Omental fat pad (tissue), 3 donors: ENCODE measurements at regions not wholly inside any gene's neighbourhood (a gene's known extent, or its start where the extent isn't known, plus 50 kb on each side); places are given as distances from the start of the nearest gene placed in this dataset.

Source experiments
- ATAC-seq: fragments of 150-250 bp; one replicate; pipeline ENCODE4 v1.9.1; 2016; ENCODE audit warnings: mild to moderate bottlenecking, moderate library complexity; ENCODE audit not compliant: low FRiP score
- DNase-seq: peaks from one replicate; pipeline ENCODE4 v3.0.0-alpha.2; 2019; ENCODE audit warnings: low spot score
- TF ChIP-seq, protein P1 (sequence below), 3 donors: fragments of 450-650 bp; IDR thresholded peaks; one replicate each; pipeline ENCODE4 v1.5.1; 2016 to 2017; ENCODE audit warnings: antibody characterized with exemption in 3 of 3, mild to moderate bottlenecking in 3 of 3, moderate library complexity in 2 of 3

GRCh38 chr17:62913991-62914570 lies 52.0 kb upstream of the TANC2 start:
- TF ChIP-seq, protein P1, sequence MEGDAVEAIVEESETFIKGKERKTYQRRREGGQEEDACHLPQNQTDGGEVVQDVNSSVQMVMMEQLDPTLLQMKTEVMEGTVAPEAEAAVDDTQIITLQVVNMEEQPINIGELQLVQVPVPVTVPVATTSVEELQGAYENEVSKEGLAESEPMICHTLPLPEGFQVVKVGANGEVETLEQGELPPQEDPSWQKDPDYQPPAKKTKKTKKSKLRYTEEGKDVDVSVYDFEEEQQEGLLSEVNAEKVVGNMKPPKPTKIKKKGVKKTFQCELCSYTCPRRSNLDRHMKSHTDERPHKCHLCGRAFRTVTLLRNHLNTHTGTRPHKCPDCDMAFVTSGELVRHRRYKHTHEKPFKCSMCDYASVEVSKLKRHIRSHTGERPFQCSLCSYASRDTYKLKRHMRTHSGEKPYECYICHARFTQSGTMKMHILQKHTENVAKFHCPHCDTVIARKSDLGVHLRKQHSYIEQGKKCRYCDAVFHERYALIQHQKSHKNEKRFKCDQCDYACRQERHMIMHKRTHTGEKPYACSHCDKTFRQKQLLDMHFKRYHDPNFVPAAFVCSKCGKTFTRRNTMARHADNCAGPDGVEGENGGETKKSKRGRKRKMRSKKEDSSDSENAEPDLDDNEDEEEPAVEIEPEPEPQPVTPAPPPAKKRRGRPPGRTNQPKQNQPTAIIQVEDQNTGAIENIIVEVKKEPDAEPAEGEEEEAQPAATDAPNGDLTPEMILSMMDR (IDR thresholded peaks at IDR 0.05): no peak
- DNase-seq (no peak), ATAC-seq (no peak)

DNA sequence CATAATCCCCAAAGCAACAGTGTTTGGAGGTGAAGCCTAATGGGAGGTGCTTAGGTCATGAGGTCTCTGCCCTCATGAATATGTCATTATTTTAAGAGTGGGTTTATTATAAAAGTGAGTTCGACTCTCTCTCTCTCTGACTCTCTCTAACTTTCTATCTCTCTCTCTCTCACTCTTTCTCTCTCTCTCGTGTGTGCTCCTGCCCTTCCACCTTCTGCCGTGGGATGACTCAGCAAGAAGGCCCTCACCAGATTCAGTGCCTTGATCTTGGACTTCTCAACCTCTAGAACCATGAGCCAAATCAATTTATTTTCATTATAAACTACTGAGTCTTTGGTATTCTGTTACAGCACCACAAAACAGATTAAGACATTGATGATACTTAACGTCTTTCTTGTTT lies 53.7 kb upstream of the TANC2 start:
- ATAC-seq: no peak

GRCh38 chr17:62911114-62911513 lies 54.9 kb upstream of the TANC2 start:
- ATAC-seq: no peak
- TF ChIP-seq, protein P1 (IDR thresholded peaks at IDR 0.05): no peak
- no peak for DNase-seq

More for the DNA sequence above, 53.7 kb upstream of the TANC2 start:
- TF ChIP-seq, protein P1 (IDR thresholded peaks at IDR 0.05): no peak
- DNase-seq: no peak

DNA sequence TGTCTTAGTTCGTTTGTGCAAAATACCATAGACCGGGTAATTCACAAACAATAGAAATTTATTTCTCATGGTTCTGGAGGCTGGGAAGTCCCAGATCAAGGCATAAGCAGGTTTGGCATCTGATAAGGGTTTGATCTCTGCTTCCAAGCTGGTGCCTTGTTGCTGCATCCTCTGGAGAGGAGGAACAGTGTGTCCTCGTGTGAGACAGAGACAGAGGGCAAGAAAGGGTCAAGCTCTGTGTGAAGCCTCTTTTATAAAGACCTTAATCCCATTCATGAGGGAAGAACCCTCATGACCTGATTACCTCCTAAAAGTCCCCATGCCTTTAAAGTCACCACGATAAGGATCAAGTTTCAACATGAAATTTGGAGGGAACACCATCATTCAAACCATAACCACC lies 55.8 kb upstream of the TANC2 start:
- no peak for DNase-seq
- ATAC-seq: no peak
- TF ChIP-seq, protein P1 (IDR thresholded peaks at IDR 0.05): no peak

- no peak for DNase-seq
- no peak for ATAC-seq
- TF ChIP-seq, protein P1 (IDR thresholded peaks at IDR 0.05): no peak
Observed at GRCh38 chr17:62907961-62908360, 58.1 kb upstream of the TANC2 start.

DNA sequence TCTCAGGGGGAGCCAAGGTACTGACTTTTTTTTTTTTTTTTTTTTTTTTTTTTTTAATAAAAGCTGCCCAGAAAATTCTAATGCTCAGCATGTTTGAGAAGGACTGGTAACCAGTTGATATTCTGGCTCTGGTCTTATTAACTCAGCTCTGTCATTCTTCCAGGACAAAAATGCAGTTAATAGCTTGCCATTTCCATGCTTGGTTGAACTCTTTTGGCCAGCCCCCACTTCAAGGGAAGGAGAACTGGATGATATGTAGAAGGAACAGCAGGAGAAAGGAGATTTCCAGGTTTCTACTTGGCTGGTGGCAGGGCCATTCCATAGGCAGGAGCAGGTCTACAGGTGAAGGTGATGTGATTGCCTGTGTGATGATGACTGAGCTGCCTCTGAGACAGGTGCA lies 59.2 kb upstream of the TANC2 start:
- DNase-seq: no peak
- TF ChIP-seq, protein P1 (IDR thresholded peaks at IDR 0.05): no peak
- ATAC-seq: no peak

DNA sequence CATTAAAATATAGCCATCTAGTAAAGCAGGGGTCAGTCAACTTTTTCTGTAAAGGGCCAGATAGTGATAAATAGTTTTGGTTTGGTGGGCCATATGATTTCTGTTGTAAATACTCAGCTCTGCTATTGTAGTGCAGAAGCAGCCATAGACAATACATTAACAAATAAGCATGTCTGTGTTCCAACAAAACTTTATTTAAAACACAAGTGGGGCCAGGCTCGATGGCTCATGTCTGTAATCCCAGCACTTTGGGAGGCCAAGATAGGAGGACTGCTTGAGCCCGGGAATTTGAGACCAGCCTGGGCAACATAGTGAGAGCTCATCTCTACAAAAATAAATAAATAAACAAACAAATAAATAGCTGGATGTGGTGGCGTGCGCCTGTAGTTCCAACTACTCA lies 60.8 kb upstream of the TANC2 start:
- TF ChIP-seq, protein P1 (IDR thresholded peaks at IDR 0.05): no peak
- no peak for ATAC-seq
- no peak for DNase-seq
